Keratinocyte (primary cell): ENCODE measurements at regions not wholly inside any gene's neighbourhood (a gene's known extent, or its start where the extent isn't known, plus 50 kb on each side); places are given as distances from the start of the nearest gene placed in this dataset.

ENCODE experiments used
- DNase-seq: peaks from one replicate; pipeline ENCODE4 v3.0.0-alpha.2; 2011; ENCODE audit warnings: low read depth, missing footprints, low spot score
- FAIRE-seq: peaks from 2 replicates; lab custom pipeline; 2011; peaks lifted over from hg19 to GRCh38; lab: Jason Lieb, UNC
- H2AFZ ChIP-seq: 2 replicates; pipeline ENCODE4 v1.6.0; 2012; ENCODE audit warnings: low read length, control low read depth, inconsistent platforms; ENCODE audit not compliant: control insufficient read depth
- H3K27ac ChIP-seq: 2 replicates; pipeline ENCODE4 v1.5.1; 2011; ENCODE audit warnings: low read length; ENCODE audit not compliant: control insufficient read depth, insufficient read depth
- H3K27me3 ChIP-seq: 3 replicates; pipeline ENCODE4 v1.6.0; 2011; ENCODE audit warnings: low read length; ENCODE audit not compliant: control insufficient read depth, insufficient read depth; ENCODE audit errors: extremely low read depth
- H3K36me3 ChIP-seq, 2 experiments: 2 replicates in 1 of 2; 3 replicates in 1 of 2; pipeline ENCODE4 v1.5.1; 2011; ENCODE audit warnings: low read length in 2 of 2, mild to moderate bottlenecking in 1 of 2; ENCODE audit not compliant: control insufficient read depth in 2 of 2, insufficient read depth in 2 of 2; ENCODE audit errors: extremely low read depth in 1 of 2
- H3K4me1 ChIP-seq: 3 replicates; pipeline ENCODE4 v1.5.1; 2011; ENCODE audit warnings: low read length; ENCODE audit not compliant: control insufficient read depth, insufficient read depth; ENCODE audit errors: extremely low read depth
- H3K4me2 ChIP-seq: 3 replicates; pipeline ENCODE4 v1.6.0; 2011; ENCODE audit warnings: low read depth, low read length; ENCODE audit not compliant: control insufficient read depth, insufficient read depth; ENCODE audit errors: extremely low read depth
- H3K4me3 ChIP-seq, 3 experiments: fragments of 200-600 bp in 1 of 3; sonication (generic) in 1 of 3; 2 replicates in 2 of 3; 3 replicates in 1 of 3; pipeline ENCODE4 v1.5.1; 2011 to 2016; ENCODE audit warnings: low read length in 3 of 3, mild to moderate bottlenecking in 3 of 3, control low read depth in 2 of 3, inconsistent platforms in 1 of 3, low read depth in 1 of 3, mixed read lengths in 1 of 3, mixed run types in 1 of 3, moderate library complexity in 1 of 3; ENCODE audit not compliant: control insufficient read depth in 2 of 3, insufficient read depth in 2 of 3; ENCODE audit errors: extremely low read depth in 1 of 3
- H3K79me2 ChIP-seq: 2 replicates; pipeline ENCODE4 v1.6.0; 2012; ENCODE audit warnings: low read length; ENCODE audit not compliant: control insufficient read depth, insufficient read depth
- H3K9ac ChIP-seq: 3 replicates; pipeline ENCODE4 v1.6.0; 2011; ENCODE audit warnings: low read length; ENCODE audit not compliant: control insufficient read depth, insufficient read depth; ENCODE audit errors: extremely low read depth
- H3K9me1 ChIP-seq: 3 replicates; pipeline ENCODE4 v1.6.0; 2011; ENCODE audit warnings: low read length; ENCODE audit not compliant: control insufficient read depth, insufficient read depth; ENCODE audit errors: extremely low read depth
- H3K9me3 ChIP-seq: 2 replicates; pipeline ENCODE4 v1.5.1; 2012; ENCODE audit warnings: low read depth, low read length; ENCODE audit not compliant: control insufficient read depth
- H4K20me1 ChIP-seq: 3 replicates; pipeline ENCODE4 v1.6.0; 2011; ENCODE audit warnings: low read length; ENCODE audit not compliant: control insufficient read depth, insufficient read depth; ENCODE audit errors: extremely low read depth
- CTCF ChIP-seq, 3 experiments: IDR thresholded peaks in 1 of 3; conservative IDR thresholded peaks in 1 of 3; optimal IDR thresholded peaks in 1 of 3; 2 replicates in 2 of 3; 3 replicates in 1 of 3; pipeline versions ENCODE3 to v1.5.1; 2011; ENCODE audit warnings: low read length in 3 of 3, mild to moderate bottlenecking in 3 of 3, moderate library complexity in 2 of 3, control low read depth in 1 of 3, inconsistent platforms in 1 of 3; ENCODE audit not compliant: insufficient read depth in 2 of 3; ENCODE audit errors: extremely low read depth in 1 of 3
- EZH2 ChIP-seq: IDR thresholded peaks from one replicate; pipeline ENCODE4 v1.6.1; 2012; ENCODE audit warnings: inconsistent platforms, mild to moderate bottlenecking, low read length, moderate library complexity
- dilution Hi-C: fragments of 300-500 bp; cut with MboI; formaldehyde crosslinking; loops from one replicate; pipeline ENCODE4 v1.7.0; 2020; ENCODE audit warnings: low sequenced_read_pairs; ENCODE audit not compliant: extremely low pct_ligation_motif_present

GRCh38 chr6:43867996-43868395 lies 98.0 kb downstream of the VEGFA start:
- H3K9me3 ChIP-seq, result no peaks in the 10 kb centered on the region
- dilution Hi-C loops, result no loop called here
- DNase-seq (no peak), FAIRE-seq (no peak)
- no peaks in the 10 kb centered on the region for H3K4me1 ChIP-seq
- no peak overlapping the region for H3K4me3 ChIP-seq
- H2AFZ ChIP-seq, result no peak overlapping the region
- no peaks in the 10 kb centered on the region for H3K9me1 ChIP-seq
- no peaks in the 10 kb centered on the region for H4K20me1 ChIP-seq
- H3K27ac ChIP-seq, result no peak overlapping the region
- H3K79me2 ChIP-seq, result no peaks in the 10 kb centered on the region
- no peak for TF ChIP-seq EZH2
- no peak for TF ChIP-seq CTCF (optimal IDR thresholded peaks at IDR 0.05 in 1 of 3, IDR thresholded peaks at IDR 0.05 in 1 of 3, conservative IDR thresholded peaks at IDR 0.05 in 1 of 3; ENCODE audit: extremely low read depth in 1 of 3, insufficient read depth in 2 of 3, low read length in 3 of 3)
- H3K4me2 ChIP-seq, result no peak overlapping the region
- H3K9ac ChIP-seq, result no peak overlapping the region
- no peaks in the 10 kb centered on the region for H3K36me3 ChIP-seq
- peaks cover 21% of the 10 kb centered on the region for H3K27me3 ChIP-seq

GRCh38 chr6:43867246-43867645 lies 97.2 kb downstream of the VEGFA start:
- H4K20me1 ChIP-seq, result no peaks in the 10 kb centered on the region
- H3K4me3 ChIP-seq, result no peak overlapping the region
- no peak overlapping the region for H3K27ac ChIP-seq
- DNase-seq (no peak), FAIRE-seq (no peak)
- H3K79me2 ChIP-seq, result no peaks in the 10 kb centered on the region
- TF ChIP-seq EZH2, result no peak
- TF ChIP-seq CTCF (optimal IDR thresholded peaks at IDR 0.05 in 1 of 3, IDR thresholded peaks at IDR 0.05 in 1 of 3, conservative IDR thresholded peaks at IDR 0.05 in 1 of 3; ENCODE audit: extremely low read depth in 1 of 3, insufficient read depth in 2 of 3, low read length in 3 of 3), result no peak
- no peaks in the 10 kb centered on the region for H3K9me3 ChIP-seq
- H3K27me3 ChIP-seq, result peaks cover 17% of the 10 kb centered on the region
- no peak overlapping the region for H3K4me2 ChIP-seq
- no peaks in the 10 kb centered on the region for H3K4me1 ChIP-seq
- no peaks in the 10 kb centered on the region for H3K36me3 ChIP-seq
- H3K9ac ChIP-seq, result no peak overlapping the region
- dilution Hi-C loops, result no loop called here
- no peaks in the 10 kb centered on the region for H3K9me1 ChIP-seq
- no peak overlapping the region for H2AFZ ChIP-seq
